ENCODE measurements at regions not wholly inside any gene's neighbourhood (a gene's known extent, or its start where the extent isn't known, plus 50 kb on each side); places are given as distances from the start of the nearest gene placed in this dataset.

DNA sequence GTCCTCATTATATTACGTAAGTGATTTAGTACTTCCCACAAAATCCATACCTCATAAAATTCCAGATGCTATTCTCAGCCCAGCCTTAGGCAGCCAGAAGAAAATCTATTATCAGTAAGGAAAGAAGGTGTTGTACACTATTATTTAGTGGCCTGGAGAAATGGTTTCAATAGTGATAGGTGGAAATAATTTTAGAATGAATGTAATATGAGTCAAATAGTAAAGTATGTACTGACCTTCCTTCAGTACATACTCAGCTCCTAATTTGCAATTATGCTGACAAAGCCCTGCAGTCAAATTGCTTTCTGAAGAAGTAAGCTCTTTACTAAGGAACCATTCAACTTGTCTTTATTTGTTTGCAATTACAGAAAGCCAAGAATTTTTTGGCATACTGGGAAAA is 409.2 kb downstream of the HTR1A start:
- TF ChIP-seq, protein P1, sequence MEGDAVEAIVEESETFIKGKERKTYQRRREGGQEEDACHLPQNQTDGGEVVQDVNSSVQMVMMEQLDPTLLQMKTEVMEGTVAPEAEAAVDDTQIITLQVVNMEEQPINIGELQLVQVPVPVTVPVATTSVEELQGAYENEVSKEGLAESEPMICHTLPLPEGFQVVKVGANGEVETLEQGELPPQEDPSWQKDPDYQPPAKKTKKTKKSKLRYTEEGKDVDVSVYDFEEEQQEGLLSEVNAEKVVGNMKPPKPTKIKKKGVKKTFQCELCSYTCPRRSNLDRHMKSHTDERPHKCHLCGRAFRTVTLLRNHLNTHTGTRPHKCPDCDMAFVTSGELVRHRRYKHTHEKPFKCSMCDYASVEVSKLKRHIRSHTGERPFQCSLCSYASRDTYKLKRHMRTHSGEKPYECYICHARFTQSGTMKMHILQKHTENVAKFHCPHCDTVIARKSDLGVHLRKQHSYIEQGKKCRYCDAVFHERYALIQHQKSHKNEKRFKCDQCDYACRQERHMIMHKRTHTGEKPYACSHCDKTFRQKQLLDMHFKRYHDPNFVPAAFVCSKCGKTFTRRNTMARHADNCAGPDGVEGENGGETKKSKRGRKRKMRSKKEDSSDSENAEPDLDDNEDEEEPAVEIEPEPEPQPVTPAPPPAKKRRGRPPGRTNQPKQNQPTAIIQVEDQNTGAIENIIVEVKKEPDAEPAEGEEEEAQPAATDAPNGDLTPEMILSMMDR (IDR thresholded peaks at IDR 0.05; ENCODE audit: low read length), result no peak
- TF ChIP-seq EZH2 (optimal IDR thresholded peaks at IDR 0.05; ENCODE audit: low read depth, low read length) (no peak), EZH2phosphoT487 (IDR thresholded peaks at IDR 0.05; ENCODE audit: low read length) (no peak)
